HCT116 (cell line): ENCODE measurements at regions not wholly inside any gene's neighbourhood (a gene's known extent, or its start where the extent isn't known, plus 50 kb on each side); places are given as distances from the start of the nearest gene placed in this dataset.

Experiments used
- ATAC-seq: fragments of 200-7000 bp; cut with Tn5 transposase; 2 replicates; pipeline ENCODE4 v1.9.1; 2020; ENCODE audit warnings: mild to moderate bottlenecking, moderate library complexity
- BruUV-seq: library from RNA; stranded (reverse); fragments of 400-500 nt; replicated peaks from 2 replicates; lab custom pipeline; 2021; lab: Mats Ljungman, UMichigan
- CTCF ChIA-PET: fragments of 300-600 bp; sonication (Branson Sonifier 250); formaldehyde crosslinking; loops from one replicate; lab custom pipeline; 2021; ENCODE audit warnings: antibody characterized with exemption; lab: Charles Lee
- POLR2A ChIA-PET: fragments of 300-600, 350-600 bp; sonication (Branson Sonifier 250); formaldehyde crosslinking; loops from one replicate; lab custom pipeline; 2021; ENCODE audit warnings: antibody characterized with exemption; lab: Charles Lee
- RAD21 ChIA-PET, 2 experiments: fragments of 300-600 bp; sonication (Branson Sonifier 250); formaldehyde crosslinking; loops; one replicate each; lab custom pipeline; 2023; ENCODE audit warnings: low total read pairs in 2 of 2; ENCODE audit not compliant: uncharacterized antibody in 2 of 2, unreplicated experiment in 2 of 2, low non-redundant PET in 1 of 2; lab: Charles Lee
- DNase-seq: peaks from one replicate; pipeline ENCODE4 v3.0.0-alpha.2; 2010; ENCODE audit warnings: low read depth, low spot score
- H2AFZ ChIP-seq: fragments of 200-600 bp; shearing (Covaris generic), sonication (generic); 2 replicates; pipeline ENCODE4 v1.6.1; 2017; ENCODE audit warnings: low read depth, mixed run types, mixed read lengths, antibody characterized with exemption, low read length; ENCODE audit not compliant: poor library complexity, severe bottlenecking
- H3K27ac ChIP-seq: 2 replicates; pipeline ENCODE4 v1.5.1; 2012; ENCODE audit warnings: low read depth, low read length
- H3K27me3 ChIP-seq: fragments of 200-600 bp; sonication (generic); 2 replicates; pipeline ENCODE4 v1.6.1; 2016; ENCODE audit warnings: mixed run types, low read length, mixed read lengths; ENCODE audit not compliant: insufficient read depth
- H3K36me3 ChIP-seq, 2 experiments: fragments of 200-500 bp in 1 of 2; fragments of 200-600 bp in 1 of 2; sonication (Bioruptor generic) in 1 of 2; sonication (generic) in 1 of 2; 2 replicates each; pipeline versions ENCODE4 v1.5.1 to v1.6.1; 2014 to 2016; ENCODE audit warnings: low read length in 2 of 2, inconsistent platforms in 1 of 2, mixed read lengths in 1 of 2, mixed run types in 1 of 2; ENCODE audit not compliant: insufficient read depth in 2 of 2, control insufficient read depth in 1 of 2
- H3K4me1 ChIP-seq, 2 experiments: fragments of 200-600 bp in 1 of 2; sonication (generic) in 1 of 2; 2 replicates each; pipeline versions ENCODE4 v1.5.1 to v1.6.1; 2012 to 2017; ENCODE audit warnings: low read length in 2 of 2, inconsistent platforms in 1 of 2, mild to moderate bottlenecking in 1 of 2, mixed read lengths in 1 of 2, mixed run types in 1 of 2, moderate library complexity in 1 of 2; ENCODE audit not compliant: insufficient read depth in 2 of 2, control insufficient read depth in 1 of 2
- H3K4me2 ChIP-seq: fragments of 200-600 bp; sonication (generic); 2 replicates; pipeline ENCODE4 v1.6.1; 2017; ENCODE audit warnings: mixed run types, low read length, mixed read lengths
- H3K4me3 ChIP-seq, 2 experiments: fragments of 200-600 bp in 1 of 2; sonication (generic) in 1 of 2; replicated peaks in 1 of 2; 2 replicates each; pipeline ENCODE4 v1.5.1; 2011 to 2016; ENCODE audit warnings: low read length in 2 of 2, control low read depth in 1 of 2, low read depth in 1 of 2, mild to moderate bottlenecking in 1 of 2, mixed read lengths in 1 of 2, mixed run types in 1 of 2
- H3K79me2 ChIP-seq: fragments of 200-600 bp; sonication (generic); 2 replicates; pipeline ENCODE4 v1.6.1; 2017; ENCODE audit warnings: mild to moderate bottlenecking, mixed run types, low read length, moderate library complexity, mixed read lengths; ENCODE audit not compliant: insufficient read depth
- H3K9ac ChIP-seq: fragments of 200-600 bp; sonication (generic); 2 replicates; pipeline ENCODE4 v1.6.1; 2016; ENCODE audit warnings: low read length, mixed read lengths
- H3K9me2 ChIP-seq: fragments of 200-600 bp; sonication (generic), shearing (Covaris generic); 2 replicates; pipeline ENCODE4 v1.6.1; 2017; ENCODE audit warnings: mixed run types, mild to moderate bottlenecking, moderate library complexity; ENCODE audit not compliant: insufficient read depth
- H3K9me3 ChIP-seq, 2 experiments: fragments of 200-500 bp in 1 of 2; fragments of 200-600 bp in 1 of 2; sonication (Bioruptor generic) in 1 of 2; sonication (generic) in 1 of 2; 2 replicates each; pipeline ENCODE4 v1.6.1; 2014 to 2017; ENCODE audit warnings: low read length in 2 of 2, mixed read lengths in 2 of 2, inconsistent platforms in 1 of 2, low read depth in 1 of 2, mild to moderate bottlenecking in 1 of 2, mixed run types in 1 of 2, moderate library complexity in 1 of 2; ENCODE audit not compliant: control insufficient read depth in 1 of 2, insufficient read depth in 1 of 2
- H4K20me1 ChIP-seq: fragments of 200-600 bp; sonication (generic), shearing (Covaris generic); 2 replicates; pipeline ENCODE4 v1.6.1; 2017; ENCODE audit warnings: mixed run types, mild to moderate bottlenecking, moderate library complexity; ENCODE audit not compliant: insufficient read depth
- ATF3 ChIP-seq: IDR thresholded peaks from 2 replicates; pipeline ENCODE4 v1.6.1; 2012
- CTCF ChIP-seq, 3 experiments: fragments of 200-600 bp in 1 of 3; sonication (generic) in 1 of 3; IDR thresholded peaks in 2 of 3; conservative IDR thresholded peaks in 1 of 3; 2 replicates each; pipeline ENCODE4 v1.5.1; 2012 to 2017; ENCODE audit warnings: low read depth in 2 of 3, low read length in 2 of 3, antibody characterized with exemption in 1 of 3, borderline replicate concordance in 1 of 3, control low read depth in 1 of 3, mild to moderate bottlenecking in 1 of 3, mixed read lengths in 1 of 3, mixed run types in 1 of 3, moderate library complexity in 1 of 3; ENCODE audit not compliant: insufficient read depth in 1 of 3
- EGR1 ChIP-seq: IDR thresholded peaks from 2 replicates; pipeline ENCODE4 v1.6.1; 2012; ENCODE audit warnings: low read depth
- ELF1 ChIP-seq: IDR thresholded peaks from 2 replicates; pipeline ENCODE4 v1.6.1; 2012; ENCODE audit warnings: low read depth, borderline replicate concordance
- EZH2 ChIP-seq: fragments of 200-600 bp; sonication (generic); IDR thresholded peaks from 2 replicates; pipeline ENCODE4 v1.6.1; 2017; ENCODE audit warnings: antibody characterized with exemption, mixed run types
- EZH2phosphoT487 ChIP-seq: fragments of 200-600 bp; IDR thresholded peaks from 2 replicates; pipeline ENCODE4 v1.6.1; 2018; ENCODE audit warnings: antibody characterized with exemption, borderline replicate concordance
- FOSL1 ChIP-seq: IDR thresholded peaks from 2 replicates; pipeline ENCODE4 v1.6.1; 2012; ENCODE audit warnings: low read depth
- POLR2AphosphoS5 ChIP-seq: IDR thresholded peaks from 2 replicates; pipeline ENCODE4 v1.6.1; 2011; ENCODE audit warnings: mild to moderate bottlenecking, low read depth, low read length, moderate library complexity
- RAD21 ChIP-seq: IDR thresholded peaks from 2 replicates; pipeline ENCODE4 v1.6.1; 2012; ENCODE audit warnings: low read depth, mild to moderate bottlenecking
- REST ChIP-seq: IDR thresholded peaks from 2 replicates; pipeline ENCODE4 v1.6.1; 2012; ENCODE audit warnings: low read depth
- SIN3A ChIP-seq: IDR thresholded peaks from 2 replicates; pipeline ENCODE4 v1.6.1; 2012; ENCODE audit warnings: low read depth
- SP1 ChIP-seq: IDR thresholded peaks from 2 replicates; pipeline ENCODE4 v1.6.1; 2012; ENCODE audit warnings: low read depth
- SRF ChIP-seq: IDR thresholded peaks from 2 replicates; pipeline ENCODE4 v1.6.1; 2012; ENCODE audit warnings: low read depth
- TCF7L2 ChIP-seq: IDR thresholded peaks from 2 replicates; pipeline ENCODE4 v1.7.0; 2011; ENCODE audit warnings: borderline replicate concordance, inconsistent platforms; ENCODE audit not compliant: insufficient read depth, insufficient read length; ENCODE audit errors: extremely low read depth
- ZFX ChIP-seq: fragments of 450-650 bp; IDR thresholded peaks from 2 replicates; pipeline ENCODE4 v1.6.1; 2017
- ZNF274 ChIP-seq: fragments of 200-500 bp; sonication (Bioruptor generic); IDR thresholded peaks from 2 replicates; pipeline ENCODE4 v1.6.1; 2014; ENCODE audit warnings: mild to moderate bottlenecking, low read depth, low read length, inconsistent platforms
- intact Hi-C: fragments of 100-400 bp; cut with micrococcal nuclease; formaldehyde crosslinking; loops from 2 replicates; pipeline ENCODE4 v1.10.0; 2022

GRCh38 chr14:26974965-26975364 is 377.1 kb upstream of the NOVA1 start:
- ChIA-PET RAD21 (no interaction called here), POLR2A (no interaction called here), CTCF (no interaction called here)
- no peaks in the 10 kb centered on the region for H3K27me3 ChIP-seq
- H3K79me2 ChIP-seq, result no peaks in the 10 kb centered on the region
- intact Hi-C loops, result no loop called here
- no peaks in the 10 kb centered on the region; the same call in 1 of the 2 replicates for H4K20me1 ChIP-seq
- H3K9ac ChIP-seq, result no peak overlapping the region
- no peak overlapping the region for H3K4me2 ChIP-seq
- no peaks in the 10 kb centered on the region for H3K36me3 ChIP-seq
- no peaks in the 10 kb centered on the region for H3K9me2 ChIP-seq
- H3K4me1 ChIP-seq, result no peaks in the 10 kb centered on the region
- H3K4me3 ChIP-seq, result no peak overlapping the region
- DNase-seq, result no peak
- no TSS peak for BruUV-seq
- no peak overlapping the region for H2AFZ ChIP-seq
- TF ChIP-seq SIN3A (no peak), ATF3 (no peak), REST (no peak), EGR1 (no peak), ZNF274 (no peak), SRF (no peak), FOSL1 (no peak), ELF1 (no peak), EZH2phosphoT487 (no peak), CTCF (IDR thresholded peaks at IDR 0.05 in 2 of 3, conservative IDR thresholded peaks at IDR 0.05 in 1 of 3; ENCODE audit: borderline replicate concordance in 1 of 3, insufficient read depth in 1 of 3, low read depth in 2 of 3, low read length in 2 of 3) (no peak), EZH2 (no peak), POLR2AphosphoS5 (no peak), SP1 (no peak), ZFX (no peak), TCF7L2 (no peak), RAD21 (no peak)
- H3K9me3 ChIP-seq, result peaks cover 12 to 30% of the 10 kb centered on the region in 2 experiments; a peak in 3 of 4 replicates
- no peak for ATAC-seq
- no peak overlapping the region for H3K27ac ChIP-seq
